Activated CD8-positive, alpha-beta memory T cell treated with anti-CD3 and anti-CD28 coated beads, Interleukin-2, amount 10 ng/mL, durations not matched to agents 7 days and 5 days (primary cell): ENCODE measurements at regions not wholly inside any gene's neighbourhood (a gene's known extent, or its start where the extent isn't known, plus 50 kb on each side); places are given as distances from the start of the nearest gene placed in this dataset.

Source experiments
- ATAC-seq: fragments of 150-1000 bp; cut with Tn5 transposase; one replicate; pipeline ENCODE4 v1.10.0; 2021; ENCODE audit warnings: moderate library complexity
- CTCF ChIA-PET: fragments of 350-600 bp; sonication (Branson Sonifier 250); formaldehyde crosslinking; loops from one replicate; lab custom pipeline; 2021; ENCODE audit warnings: antibody characterized with exemption; lab: Charles Lee
- DNase-seq: peaks from one replicate; pipeline ENCODE4 v3.0.0-alpha.2; 2020
- H3K27ac Mint-ChIP-seq: one replicate; pipeline ENCODE4 v1.8.0; 2021; ENCODE audit warnings: mild to moderate bottlenecking, mixed read lengths
- H3K27me3 Mint-ChIP-seq: one replicate; pipeline ENCODE4 v1.8.0; 2021; ENCODE audit warnings: mixed read lengths
- H3K36me3 Mint-ChIP-seq: one replicate; pipeline ENCODE4 v1.8.0; 2021; ENCODE audit warnings: mild to moderate bottlenecking, mixed read lengths
- H3K4me1 Mint-ChIP-seq: one replicate; pipeline ENCODE4 v1.8.0; 2021; ENCODE audit warnings: mixed read lengths
- H3K4me3 Mint-ChIP-seq: one replicate; pipeline ENCODE4 v1.8.0; 2021; ENCODE audit warnings: mild to moderate bottlenecking, moderate library complexity, mixed read lengths
- H3K9me3 Mint-ChIP-seq: one replicate; pipeline ENCODE4 v1.8.0; 2022; ENCODE audit warnings: low read depth, mixed read lengths

DNA sequence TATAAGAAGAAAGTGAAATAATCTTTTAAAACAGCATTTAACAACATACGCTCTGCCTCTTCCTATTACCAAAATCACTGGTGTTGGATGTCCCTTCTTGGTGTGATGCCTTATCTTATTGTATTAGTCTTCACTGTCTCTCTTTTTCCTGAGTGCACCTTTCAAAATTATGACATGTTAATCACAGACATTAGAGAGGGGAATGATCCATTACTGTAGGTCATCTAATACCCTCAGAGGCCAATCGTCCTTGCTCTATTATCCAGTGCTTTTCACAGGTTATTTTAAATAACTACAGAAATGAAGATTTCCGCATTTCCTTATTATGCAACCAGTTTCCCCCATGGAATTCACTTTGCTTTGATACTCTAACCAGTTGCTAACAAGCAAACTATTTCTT lies 1292.7 kb downstream of the MAT2B start:
- DNase-seq (no peak), ATAC-seq (no peak)
- Mint-ChIP-seq H3K4me1 (no peaks in the 10 kb centered on the region), H3K4me3 (no peak overlapping the region), H3K27me3 (no peaks in the 10 kb centered on the region), H3K27ac (no peak overlapping the region), H3K9me3 (peaks cover 14% of the 10 kb centered on the region), H3K36me3 (no peaks in the 10 kb centered on the region)
- CTCF ChIA-PET, result no interaction called here

- ATAC-seq (no peak), DNase-seq (no peak)
- H3K27ac Mint-ChIP-seq, result no peak overlapping the region
- no peaks in the 10 kb centered on the region for H3K36me3 Mint-ChIP-seq
- CTCF ChIA-PET, result no interaction called here
- no peaks in the 10 kb centered on the region for H3K4me1 Mint-ChIP-seq
- H3K4me3 Mint-ChIP-seq, result no peak overlapping the region
- H3K27me3 Mint-ChIP-seq, result no peaks in the 10 kb centered on the region
- peaks cover 14% of the 10 kb centered on the region for H3K9me3 Mint-ChIP-seq
Observed at GRCh38 chr5:164799391-164799790, 1294.0 kb downstream of the MAT2B start.

- H3K9me3 Mint-ChIP-seq, result peaks cover 14% of the 10 kb centered on the region
- H3K27ac Mint-ChIP-seq, result no peak overlapping the region
- CTCF ChIA-PET, result no interaction called here
- no peak overlapping the region for H3K4me3 Mint-ChIP-seq
- H3K27me3 Mint-ChIP-seq, result no peaks in the 10 kb centered on the region
- H3K36me3 Mint-ChIP-seq, result no peaks in the 10 kb centered on the region
- no peaks in the 10 kb centered on the region for H3K4me1 Mint-ChIP-seq
- no peak for DNase-seq
- ATAC-seq, result no peak
Observed at GRCh38 chr5:164801910-164802309, 1296.5 kb downstream of the MAT2B start.

GRCh38 chr5:164809821-164810220 lies 1304.4 kb downstream of the MAT2B start:
- Mint-ChIP-seq H3K27ac (no peak overlapping the region), H3K4me3 (no peak overlapping the region), H3K36me3 (no peaks in the 10 kb centered on the region), H3K27me3 (no peaks in the 10 kb centered on the region), H3K4me1 (no peaks in the 10 kb centered on the region), H3K9me3 (peaks cover 2% of the 10 kb centered on the region)
- ATAC-seq, result no peak
- DNase-seq, result no peak
- CTCF ChIA-PET, result no interaction called here

DNA sequence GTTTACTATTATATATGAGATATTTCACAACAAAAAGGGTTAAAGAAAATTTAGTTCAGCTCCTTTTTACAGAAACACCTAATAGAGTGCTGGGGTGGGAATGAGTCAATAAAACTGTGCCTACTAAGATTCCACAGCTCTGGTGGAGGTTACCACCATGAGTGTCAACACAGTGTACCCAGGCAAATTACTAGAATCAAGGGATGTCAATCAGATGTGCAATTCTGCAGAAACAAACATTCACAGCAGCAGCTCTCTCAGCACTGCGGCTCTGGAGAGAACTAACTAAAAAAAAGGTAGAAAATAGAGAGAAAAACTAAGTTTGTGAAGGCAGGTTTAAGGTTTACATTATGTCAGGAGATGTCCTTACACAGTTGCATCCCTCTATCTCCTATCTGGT lies 1313.0 kb downstream of the MAT2B start:
- Mint-ChIP-seq H3K27ac (no peak overlapping the region), H3K27me3 (no peaks in the 10 kb centered on the region), H3K4me1 (no peaks in the 10 kb centered on the region), H3K9me3 (no peaks in the 10 kb centered on the region), H3K4me3 (no peak overlapping the region), H3K36me3 (no peaks in the 10 kb centered on the region)
- no peak for DNase-seq
- CTCF ChIA-PET, result no interaction called here
- ATAC-seq, result no peak

DNA sequence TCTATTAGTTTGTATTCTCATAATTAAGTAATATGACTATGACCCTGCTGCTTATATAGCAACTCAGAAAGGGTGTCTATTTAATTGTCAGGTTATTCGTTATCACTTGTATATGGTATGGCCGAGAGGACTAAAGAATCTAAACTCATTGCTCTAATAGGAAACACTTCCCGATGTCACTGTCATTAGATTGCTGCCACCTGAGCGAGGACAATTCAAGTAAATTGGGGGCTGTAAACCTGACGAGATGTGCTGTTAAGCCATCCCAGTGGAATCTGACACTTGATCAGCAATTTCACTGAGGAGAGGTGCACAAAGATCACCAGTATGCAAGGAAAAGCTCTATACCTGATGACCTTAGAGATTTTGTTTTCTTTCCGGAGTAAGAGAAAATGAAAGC lies 1319.3 kb downstream of the MAT2B start:
- CTCF ChIA-PET, result no interaction called here
- no peaks in the 10 kb centered on the region for H3K27me3 Mint-ChIP-seq
- H3K27ac Mint-ChIP-seq, result no peak overlapping the region
- H3K36me3 Mint-ChIP-seq, result no peaks in the 10 kb centered on the region
- no peaks in the 10 kb centered on the region for H3K4me1 Mint-ChIP-seq
- DNase-seq (no peak), ATAC-seq (no peak)
- no peak overlapping the region for H3K4me3 Mint-ChIP-seq
- H3K9me3 Mint-ChIP-seq, result peaks cover 3% of the 10 kb centered on the region

DNA sequence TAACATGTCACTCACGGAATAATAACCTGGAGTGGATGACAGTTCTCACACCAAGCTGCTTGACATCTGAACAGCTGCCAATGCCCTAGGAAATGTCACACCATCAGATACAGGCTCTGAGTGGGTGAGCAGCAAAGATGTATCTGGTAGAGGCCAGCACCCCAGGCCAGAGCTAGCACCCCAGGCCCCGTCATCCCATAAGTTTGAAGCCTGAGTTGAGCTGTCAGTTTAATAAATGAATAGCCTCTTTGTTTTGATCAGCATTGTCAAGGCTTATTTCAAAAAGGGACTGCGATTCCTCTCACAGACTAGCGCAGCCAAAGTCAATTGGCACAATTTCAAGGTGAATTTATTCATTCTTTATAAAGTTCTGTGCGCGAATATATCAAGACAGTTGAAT lies 1327.1 kb downstream of the MAT2B start:
- ATAC-seq (no peak), DNase-seq (no peak)
- CTCF ChIA-PET, result no interaction called here
- Mint-ChIP-seq H3K27me3 (no peaks in the 10 kb centered on the region), H3K27ac (no peak overlapping the region), H3K4me3 (no peak overlapping the region), H3K4me1 (no peaks in the 10 kb centered on the region), H3K36me3 (no peaks in the 10 kb centered on the region), H3K9me3 (peaks cover 6% of the 10 kb centered on the region)

DNA sequence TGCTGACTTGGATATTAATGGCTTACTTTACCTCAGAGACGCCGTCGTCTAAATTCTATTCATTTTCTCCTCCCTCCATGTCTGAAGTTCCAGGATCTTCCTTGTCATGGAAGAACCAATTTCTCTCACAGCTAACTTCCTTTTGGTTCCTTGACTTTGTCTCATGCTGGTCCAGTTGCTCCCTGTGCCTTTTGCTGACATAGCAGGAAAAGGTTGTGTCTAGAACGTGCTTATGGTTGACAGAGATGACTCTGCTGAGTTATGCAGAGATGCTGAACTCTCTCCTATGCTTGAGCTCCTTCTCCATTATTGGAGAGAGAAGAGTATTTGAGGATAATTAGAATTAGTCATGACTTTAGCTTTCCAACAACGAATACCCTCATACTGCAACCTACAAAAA lies 1338.9 kb downstream of the MAT2B start:
- Mint-ChIP-seq H3K9me3 (peaks cover 7% of the 10 kb centered on the region), H3K27me3 (no peaks in the 10 kb centered on the region), H3K27ac (no peak overlapping the region), H3K4me3 (no peak overlapping the region), H3K4me1 (no peaks in the 10 kb centered on the region), H3K36me3 (no peaks in the 10 kb centered on the region)
- ATAC-seq (no peak), DNase-seq (no peak)
- CTCF ChIA-PET, result no interaction called here

DNA sequence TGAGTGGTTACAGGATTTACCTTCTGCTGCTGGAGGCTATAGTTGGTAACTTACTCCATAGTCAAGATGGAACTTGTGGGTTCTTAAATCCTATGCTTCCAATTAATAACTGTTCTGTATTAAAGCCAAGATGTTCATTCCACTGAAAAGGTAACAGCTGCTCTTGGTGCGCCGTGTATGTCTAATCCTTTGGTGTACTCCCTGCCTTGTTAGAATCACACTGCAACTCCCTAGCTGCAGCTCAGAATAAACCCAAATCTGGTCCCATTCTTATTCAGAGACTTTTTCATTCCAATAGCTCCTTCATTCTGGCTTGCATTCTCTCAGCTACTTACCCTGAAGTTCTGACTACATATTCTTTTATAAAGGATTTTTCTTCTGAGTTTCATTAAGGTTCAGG lies 1355.5 kb downstream of the MAT2B start:
- Mint-ChIP-seq H3K27me3 (no peaks in the 10 kb centered on the region), H3K4me3 (no peak overlapping the region), H3K4me1 (no peaks in the 10 kb centered on the region), H3K36me3 (no peaks in the 10 kb centered on the region), H3K9me3 (peaks cover 12% of the 10 kb centered on the region), H3K27ac (no peak overlapping the region)
- ATAC-seq (no peak), DNase-seq (no peak)
- CTCF ChIA-PET, result no interaction called here

GRCh38 chr5:164861610-164862009 lies 1356.2 kb downstream of the MAT2B start:
- Mint-ChIP-seq H3K36me3 (no peaks in the 10 kb centered on the region), H3K4me3 (no peak overlapping the region), H3K27ac (no peak overlapping the region), H3K27me3 (no peaks in the 10 kb centered on the region), H3K9me3 (peaks cover 12% of the 10 kb centered on the region), H3K4me1 (no peaks in the 10 kb centered on the region)
- CTCF ChIA-PET, result no interaction called here
- DNase-seq (no peak), ATAC-seq (no peak)

- H3K27ac Mint-ChIP-seq, result no peak overlapping the region
- no peak overlapping the region for H3K4me3 Mint-ChIP-seq
- peaks cover 4% of the 10 kb centered on the region for H3K9me3 Mint-ChIP-seq
- no peak for DNase-seq
- H3K4me1 Mint-ChIP-seq, result no peaks in the 10 kb centered on the region
- CTCF ChIA-PET, result no interaction called here
- ATAC-seq, result no peak
- no peaks in the 10 kb centered on the region for H3K27me3 Mint-ChIP-seq
- no peaks in the 10 kb centered on the region for H3K36me3 Mint-ChIP-seq
Observed at GRCh38 chr5:164868761-164869160, 1363.3 kb downstream of the MAT2B start.

DNA sequence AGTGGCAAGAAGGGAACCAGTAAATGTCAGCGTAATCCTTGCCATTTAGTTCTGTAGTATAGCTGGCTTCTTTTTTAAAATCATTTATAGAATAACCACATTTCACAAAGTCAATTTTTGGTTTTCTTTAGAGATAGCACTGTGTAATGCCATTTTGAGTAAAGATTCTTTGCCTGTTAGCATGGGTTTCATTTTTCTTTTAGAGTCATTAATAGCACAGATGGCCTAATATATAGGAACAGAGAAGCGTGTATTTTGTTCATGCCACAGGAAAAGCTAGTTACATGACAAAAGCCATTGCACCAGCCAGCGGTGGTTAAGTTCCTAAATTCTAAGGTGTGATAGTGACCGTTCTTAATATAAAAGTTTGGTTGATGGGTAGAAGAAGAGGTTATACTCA lies 1363.9 kb downstream of the MAT2B start:
- Mint-ChIP-seq H3K4me3 (no peak overlapping the region), H3K27ac (no peak overlapping the region), H3K27me3 (no peaks in the 10 kb centered on the region), H3K9me3 (peaks cover 4% of the 10 kb centered on the region), H3K4me1 (no peaks in the 10 kb centered on the region), H3K36me3 (no peaks in the 10 kb centered on the region)
- CTCF ChIA-PET, result no interaction called here
- DNase-seq, result no peak
- no peak for ATAC-seq

DNA sequence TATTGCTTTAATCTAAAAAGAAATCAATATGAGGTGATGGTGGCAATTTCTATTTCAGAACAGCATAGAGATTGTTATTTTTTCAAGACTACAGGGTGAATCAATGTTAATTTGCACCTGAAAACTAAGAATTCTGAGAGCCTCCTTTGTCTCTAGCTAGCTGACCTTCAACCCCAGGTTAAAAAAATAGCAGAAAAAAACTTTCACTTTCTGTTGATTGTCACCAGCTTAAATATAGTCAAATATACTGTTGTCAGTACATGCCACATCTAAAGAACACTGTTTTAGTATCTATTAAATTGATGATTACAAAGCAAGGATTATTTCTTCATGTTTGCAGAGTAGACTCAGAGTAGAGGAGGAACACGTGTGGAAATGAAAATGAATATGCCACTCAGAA lies 1371.4 kb downstream of the MAT2B start:
- Mint-ChIP-seq H3K27ac (no peak overlapping the region), H3K4me3 (no peak overlapping the region), H3K36me3 (no peaks in the 10 kb centered on the region), H3K4me1 (no peaks in the 10 kb centered on the region), H3K27me3 (no peaks in the 10 kb centered on the region), H3K9me3 (peaks cover 6% of the 10 kb centered on the region)
- CTCF ChIA-PET, result no interaction called here
- DNase-seq, result no peak
- no peak for ATAC-seq

GRCh38 chr5:164881442-164881841 lies 1376.0 kb downstream of the MAT2B start:
- ATAC-seq (no peak), DNase-seq (no peak)
- Mint-ChIP-seq H3K27me3 (no peaks in the 10 kb centered on the region), H3K36me3 (no peaks in the 10 kb centered on the region), H3K9me3 (peaks cover 9% of the 10 kb centered on the region), H3K4me3 (no peak overlapping the region), H3K4me1 (no peaks in the 10 kb centered on the region), H3K27ac (no peak overlapping the region)
- CTCF ChIA-PET, result no interaction called here

DNA sequence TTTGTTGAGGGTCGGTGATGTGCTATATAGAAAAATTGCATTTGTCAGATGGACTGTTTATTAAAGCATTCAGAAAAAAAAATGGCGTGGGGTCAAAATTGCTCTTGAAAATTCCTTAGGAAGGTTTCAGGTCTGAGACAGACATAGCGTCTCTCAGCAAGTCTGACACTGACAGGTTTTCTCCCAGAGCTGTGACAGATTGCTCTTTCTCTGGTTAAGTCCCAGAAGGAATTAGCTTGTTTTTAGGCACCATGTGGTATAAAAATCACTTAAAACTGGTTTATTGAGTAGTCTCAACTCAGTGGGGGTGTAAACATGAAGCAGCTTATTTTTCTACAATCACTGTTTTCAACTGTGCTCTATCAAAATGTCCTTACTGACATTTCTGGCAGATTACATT lies 1379.8 kb downstream of the MAT2B start:
- ATAC-seq (no peak), DNase-seq (no peak)
- Mint-ChIP-seq H3K9me3 (peaks cover 8% of the 10 kb centered on the region), H3K4me1 (no peaks in the 10 kb centered on the region), H3K27me3 (no peaks in the 10 kb centered on the region), H3K4me3 (no peak overlapping the region), H3K36me3 (no peaks in the 10 kb centered on the region), H3K27ac (no peak overlapping the region)
- CTCF ChIA-PET, result no interaction called here
